ENCODE measurements at regions not wholly inside any gene's neighbourhood (a gene's known extent, or its start where the extent isn't known, plus 50 kb on each side); places are given as distances from the start of the nearest gene placed in this dataset.
"Not testable (repeated sequence)": the region's sequence is repeated elsewhere in the genome, so short reads cannot be mapped to it uniquely, and the experiment has no call there.

DNA sequence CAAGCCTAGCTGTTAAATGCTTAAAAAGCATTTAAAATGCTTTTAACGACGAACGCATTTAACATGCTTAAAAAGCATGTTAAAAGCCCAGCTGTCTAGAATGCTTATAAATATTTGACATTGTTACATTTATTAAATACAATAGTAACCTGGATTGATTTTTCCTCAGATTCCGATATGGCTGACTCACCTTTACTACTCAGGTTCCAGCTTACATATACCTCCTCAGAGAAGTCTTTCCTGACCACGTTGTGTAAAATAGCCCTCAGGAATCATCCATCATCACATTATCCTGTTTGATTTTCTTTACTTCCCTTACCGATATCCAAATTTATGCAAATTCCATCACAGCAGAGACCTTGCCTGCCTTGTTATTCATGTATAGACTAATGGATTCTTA, 51.4 kb downstream of the SLC41A2 start:
- no peak for ATAC-seq

DNA sequence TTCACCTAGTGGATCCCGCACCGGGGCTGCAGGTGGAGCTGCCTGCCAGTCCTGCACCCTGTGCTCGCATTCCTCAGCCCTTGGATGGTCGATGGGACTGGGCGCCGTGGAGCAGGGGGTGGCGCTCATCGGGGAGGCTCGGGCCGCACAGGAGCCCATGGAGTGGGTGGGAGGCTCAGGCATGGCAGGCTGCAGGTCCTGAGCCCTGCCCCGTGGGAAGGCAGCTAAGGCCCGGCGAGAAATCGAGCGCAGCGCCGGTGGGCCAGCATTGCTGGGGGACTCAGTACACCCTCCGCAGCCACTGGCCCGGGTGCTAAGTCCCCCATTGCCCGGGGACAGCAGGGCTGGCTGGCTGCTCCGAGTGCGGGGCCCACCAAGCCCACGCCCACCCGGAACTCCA, 52.6 kb downstream of the SLC41A2 start:
- ATAC-seq, result not testable (repeated sequence)

DNA sequence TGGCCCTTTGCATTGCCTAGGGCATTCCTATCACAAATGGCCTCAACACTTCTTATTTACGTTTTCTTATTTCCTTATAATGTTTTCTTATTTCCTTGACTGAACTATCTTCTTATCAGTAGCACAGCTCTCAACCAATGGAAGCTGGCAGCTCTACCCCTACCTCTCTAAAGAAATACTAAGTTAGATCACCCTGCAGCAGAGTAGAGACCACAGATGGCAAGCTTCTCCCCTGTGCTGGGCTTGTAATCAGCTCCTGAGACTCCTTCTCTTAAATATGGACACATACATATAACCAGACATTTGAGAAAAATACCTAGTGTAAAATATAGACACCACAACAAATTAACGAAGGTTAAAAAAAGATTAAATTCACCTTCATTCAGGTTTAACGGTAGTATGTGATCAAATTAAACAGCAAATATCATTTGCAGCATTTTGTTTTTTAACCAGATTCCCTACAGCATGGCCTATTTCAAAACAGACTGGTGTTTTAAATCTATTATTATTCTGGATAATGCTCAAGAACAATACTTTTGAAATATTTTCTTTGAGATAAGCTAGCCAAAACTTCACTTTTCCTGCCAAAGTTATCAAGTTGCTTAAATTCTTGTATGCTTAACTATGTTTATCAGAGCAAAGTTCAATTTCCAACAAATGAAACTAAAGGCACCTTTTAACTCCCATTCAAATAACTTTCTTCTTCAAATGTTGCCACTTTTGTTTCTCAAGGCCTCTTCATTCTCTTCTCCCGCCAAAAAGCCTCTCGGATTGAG, 54.3 kb downstream of the SLC41A2 start:
- no peak for ATAC-seq

DNA sequence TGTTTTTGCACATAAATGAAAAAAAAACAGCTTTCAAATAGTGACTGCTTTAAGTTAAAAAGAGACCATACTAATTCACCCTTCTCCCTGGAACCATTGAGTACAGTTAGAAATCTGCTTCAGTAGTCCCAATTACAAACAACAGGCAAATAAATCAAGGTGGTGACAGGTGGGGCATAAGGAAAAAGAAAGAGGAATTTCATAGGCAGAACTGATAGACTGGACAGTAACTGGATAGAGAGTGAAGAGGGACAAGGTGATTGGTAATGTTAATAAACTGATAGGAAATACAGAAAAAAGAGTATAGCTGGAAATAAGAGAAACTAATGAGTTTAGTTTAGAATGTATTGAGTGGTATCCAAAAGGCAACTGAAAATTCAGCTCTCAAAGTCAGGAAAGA, 56.0 kb downstream of the SLC41A2 start:
- ATAC-seq, result no peak

DNA sequence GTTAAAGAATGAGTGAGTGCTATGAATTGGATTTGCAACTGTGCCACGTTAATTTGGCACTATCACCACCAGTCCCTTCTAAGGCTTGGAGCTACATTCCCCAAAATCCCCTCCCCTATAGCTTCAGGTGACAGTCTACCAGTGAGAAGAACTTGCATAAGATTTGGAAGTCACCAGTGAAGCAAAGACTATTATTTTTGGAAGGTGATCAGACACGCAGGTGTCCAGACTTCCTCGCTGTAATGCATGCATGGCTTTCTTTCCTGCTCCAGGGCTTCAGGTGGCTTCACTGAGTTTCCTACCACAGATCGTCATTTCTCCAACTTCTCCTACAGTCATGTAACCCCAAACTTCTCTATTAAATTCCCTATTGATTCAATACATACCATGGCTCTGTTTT, 61.4 kb downstream of the SLC41A2 start:
- ATAC-seq, result no peak

DNA sequence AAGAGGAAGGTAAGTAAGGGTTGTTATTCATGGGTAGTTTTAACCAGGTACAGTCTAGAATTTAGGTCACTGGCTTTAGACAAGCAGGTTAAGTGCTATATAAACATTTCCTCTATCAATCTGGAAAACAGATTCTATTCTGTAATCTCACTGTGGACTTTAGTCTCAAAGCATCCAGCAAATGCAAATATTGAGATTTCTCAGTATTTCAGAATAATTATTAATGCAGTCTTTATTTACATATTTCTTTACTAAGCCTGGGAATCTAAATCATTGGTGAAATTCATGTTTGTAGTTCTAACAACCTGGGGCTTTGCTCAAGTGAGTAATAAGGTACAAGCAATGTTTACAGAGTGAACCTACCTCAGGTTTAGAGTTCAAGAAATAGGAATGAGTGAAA, 61.9 kb downstream of the SLC41A2 start:
- ATAC-seq, result no peak

DNA sequence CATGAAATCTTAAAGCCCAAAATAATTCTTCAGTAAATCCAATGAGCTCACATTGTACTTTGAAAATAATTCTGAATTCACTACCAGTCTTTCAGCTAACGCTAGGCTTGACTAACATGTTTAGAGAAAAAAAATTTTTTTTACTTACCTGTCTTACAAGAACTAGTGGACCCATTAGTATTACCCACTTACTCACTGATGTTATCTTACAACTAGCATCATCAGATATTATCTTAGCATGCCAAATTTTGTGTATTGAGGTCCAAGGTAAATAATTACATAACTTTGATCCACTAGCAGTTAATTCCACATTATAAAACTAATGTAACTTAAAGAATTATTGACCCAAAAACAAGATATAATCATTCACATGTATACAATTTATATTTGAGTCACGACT, 62.7 kb downstream of the SLC41A2 start:
- no peak for ATAC-seq

DNA sequence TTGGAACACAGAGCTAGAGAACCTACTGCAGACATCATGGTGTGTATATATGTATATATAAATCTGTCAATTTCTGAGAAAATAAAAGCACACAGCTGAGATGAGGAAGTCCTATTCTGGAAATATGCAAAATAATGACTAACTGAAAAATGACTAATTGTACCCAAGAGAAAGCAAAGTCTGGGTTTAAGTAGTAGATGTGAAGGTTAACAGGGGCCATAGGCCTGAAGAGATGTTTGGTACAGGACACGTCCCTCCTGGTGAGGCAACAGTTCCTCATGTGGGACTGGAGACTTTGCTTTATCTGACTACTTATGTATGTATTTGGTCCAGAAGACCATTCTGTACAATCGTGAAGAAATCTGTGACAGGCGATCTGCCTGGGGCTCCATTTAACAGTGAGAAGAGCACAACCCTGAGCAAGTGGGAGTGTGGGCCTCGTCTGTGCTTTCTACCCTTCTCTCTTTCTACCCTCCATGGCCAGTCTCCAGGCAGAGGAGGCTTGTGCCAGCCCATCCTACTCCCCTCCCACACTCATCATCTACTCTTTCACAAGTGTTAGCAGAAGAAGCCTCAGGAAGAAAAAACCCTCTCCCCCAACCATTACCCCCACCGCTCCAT, 67.5 kb downstream of the SLC41A2 start:
- peak; percentile 81 to 93 for ATAC-seq

DNA sequence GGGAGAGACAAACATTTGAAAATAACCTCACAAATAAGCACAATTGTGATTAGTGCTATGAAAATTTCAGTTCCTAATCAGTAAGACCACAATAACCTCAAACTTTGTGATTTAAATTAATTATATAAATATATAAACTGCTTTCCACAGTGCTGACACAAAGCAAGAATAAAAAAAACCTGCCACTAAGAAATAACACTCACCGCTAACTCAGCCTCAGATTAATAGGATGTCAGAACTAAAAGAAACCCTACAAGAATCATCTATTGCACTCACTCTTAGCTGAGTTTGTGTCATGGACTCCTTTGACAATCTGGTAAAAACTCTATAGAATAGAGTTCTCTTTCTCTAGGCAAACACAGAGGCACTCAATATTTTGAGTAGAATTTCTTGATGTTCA, 68.4 kb downstream of the SLC41A2 start:
- no peak for ATAC-seq

DNA sequence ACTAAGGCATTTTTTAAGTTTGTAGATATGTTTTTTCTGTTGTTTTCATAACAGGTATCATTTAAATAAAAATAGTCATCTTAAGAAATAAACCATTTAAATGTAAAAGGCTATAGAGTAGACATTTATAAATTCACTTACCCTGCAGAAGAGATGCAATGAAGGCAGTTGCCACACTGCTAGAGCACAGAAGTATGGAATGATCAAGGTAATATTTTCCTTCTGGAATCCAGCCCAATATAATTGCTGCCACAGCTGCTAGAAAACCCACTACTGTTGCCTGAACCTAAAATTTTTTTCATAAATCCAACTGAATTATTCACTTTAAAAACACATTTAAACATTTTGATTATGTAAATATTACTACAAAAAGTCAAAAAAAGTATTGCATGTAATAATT, 69.2 kb downstream of the SLC41A2 start:
- ATAC-seq, result no peak

DNA sequence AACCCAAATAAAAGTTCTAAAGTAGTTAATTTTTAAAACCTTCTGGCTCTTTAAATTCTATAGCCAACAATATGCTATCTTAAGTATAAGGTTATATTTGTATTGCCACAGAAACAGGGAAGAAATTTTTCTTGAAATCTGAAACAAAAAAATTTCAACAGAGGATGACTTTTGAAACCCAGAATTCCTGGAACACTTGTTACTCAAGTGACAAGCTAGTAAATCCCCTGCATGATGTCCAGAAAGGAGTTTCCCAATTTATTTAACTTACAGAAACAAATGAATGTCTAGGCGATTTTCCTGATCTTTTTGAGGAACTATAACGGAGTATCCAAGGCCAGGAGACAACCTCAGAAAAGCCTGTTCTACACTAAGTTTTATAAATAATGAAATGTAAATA, 69.6 kb downstream of the SLC41A2 start:
- ATAC-seq, result no peak

DNA sequence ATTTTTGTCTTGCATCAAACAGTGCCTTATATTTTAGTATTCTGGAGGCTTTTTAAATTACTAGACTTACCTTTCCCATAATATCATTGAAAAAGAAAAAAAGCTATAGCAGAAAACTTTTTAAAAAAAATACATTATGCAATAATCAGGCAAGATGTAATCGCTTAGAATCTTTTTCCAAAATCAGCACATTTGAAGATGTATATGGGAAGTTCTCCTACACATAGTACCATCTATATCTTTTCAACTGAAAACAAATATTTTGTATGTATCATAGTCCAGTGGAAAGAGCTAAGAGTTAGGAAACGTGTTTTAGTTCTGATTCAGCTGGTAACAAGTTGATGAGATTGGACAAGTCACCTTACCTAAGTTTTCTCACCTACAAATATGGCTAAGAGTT, 70.6 kb downstream of the SLC41A2 start:
- ATAC-seq, result no peak

DNA sequence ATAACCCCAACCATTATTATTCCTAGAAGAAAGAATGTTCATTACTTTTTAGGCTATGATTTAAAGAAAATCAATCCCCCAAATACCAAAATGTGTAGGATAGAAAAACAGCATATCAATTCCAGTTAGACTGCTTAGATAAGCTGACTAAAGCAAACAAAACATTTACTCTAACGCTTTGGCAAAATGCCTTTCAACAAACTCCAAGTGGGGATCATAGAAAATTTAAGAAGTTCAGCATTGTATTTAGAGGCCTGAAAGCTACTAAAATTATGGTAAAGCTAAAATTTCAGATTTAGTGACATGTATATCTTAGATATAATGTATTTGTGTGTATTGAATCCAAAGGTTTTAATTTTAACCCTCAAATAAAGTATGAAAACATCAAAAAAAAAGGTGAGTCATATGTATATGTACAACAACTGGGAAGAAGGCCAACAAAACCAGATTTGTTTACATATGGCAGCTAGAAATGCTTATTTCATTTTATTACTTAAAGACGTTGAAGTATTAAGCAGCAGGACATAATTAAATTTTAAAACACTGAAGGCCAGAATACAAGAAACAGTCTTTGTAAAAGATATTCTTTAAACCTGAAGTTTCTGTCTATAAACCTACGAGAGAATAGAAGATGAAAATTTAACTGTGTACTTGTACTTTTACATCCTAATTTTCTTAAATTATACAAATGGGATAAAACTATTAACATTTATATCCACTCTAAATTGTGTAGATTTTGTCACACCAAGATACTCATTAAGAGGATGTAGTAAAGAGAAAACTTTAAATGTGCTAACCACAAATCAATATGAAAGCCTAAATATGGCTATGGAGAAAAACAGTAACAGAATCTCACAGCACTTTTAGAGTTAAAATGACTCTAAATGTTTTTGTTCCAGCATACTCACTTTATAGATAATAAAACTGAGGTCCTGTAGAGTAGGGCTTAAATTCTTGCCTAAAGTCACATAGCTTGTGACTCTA, 71.4 kb downstream of the SLC41A2 start:
- ATAC-seq, result no peak

DNA sequence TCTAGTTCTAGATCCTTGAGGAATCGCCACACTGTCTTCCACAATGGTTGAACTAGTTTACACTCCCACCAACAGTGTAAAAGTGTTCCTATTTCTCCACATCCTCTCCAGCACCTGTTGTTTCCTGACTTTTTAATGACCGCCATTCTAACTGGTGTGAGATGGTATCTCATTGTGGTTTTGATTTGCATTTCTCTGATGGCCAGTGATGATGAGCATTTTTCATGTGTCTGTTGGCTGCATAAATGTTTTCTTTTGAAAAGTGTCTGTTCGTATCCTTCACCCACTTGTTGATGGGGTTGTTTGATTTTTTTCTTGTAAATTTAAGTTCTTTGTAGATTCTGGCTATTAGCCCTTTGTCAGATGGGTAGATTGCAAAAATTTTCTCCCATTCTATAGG, 79.2 kb downstream of the SLC41A2 start:
- not testable (repeated sequence) for ATAC-seq

DNA sequence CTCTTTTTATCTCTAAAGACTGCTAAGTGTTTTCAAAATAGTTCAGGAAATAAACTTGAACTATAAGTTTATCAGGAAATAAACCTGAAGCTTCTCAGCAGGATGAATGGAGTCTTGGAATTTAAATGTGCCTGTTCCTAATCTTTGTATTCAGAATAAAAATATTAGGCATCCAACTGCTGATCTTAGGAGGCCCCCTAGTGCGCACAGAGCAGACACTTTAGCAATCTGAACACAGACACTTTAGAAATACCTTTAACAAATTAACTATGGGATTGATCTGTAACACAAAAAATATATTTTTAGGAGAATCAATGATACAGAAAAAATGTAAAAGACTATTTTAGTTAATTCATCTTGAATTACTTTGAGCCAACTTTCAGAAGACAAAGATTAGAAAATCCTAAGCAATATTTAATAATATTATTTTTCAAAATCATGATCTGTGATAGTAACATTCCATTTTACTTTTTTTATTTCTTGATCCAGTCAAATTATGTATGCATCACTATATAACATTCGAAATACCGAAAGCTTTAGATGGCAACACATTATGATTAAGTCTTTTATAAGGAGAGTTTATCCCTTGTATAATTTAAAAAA, 80.9 kb downstream of the SLC41A2 start:
- ATAC-seq, result peak in 1 of 2 donors; percentile 59

DNA sequence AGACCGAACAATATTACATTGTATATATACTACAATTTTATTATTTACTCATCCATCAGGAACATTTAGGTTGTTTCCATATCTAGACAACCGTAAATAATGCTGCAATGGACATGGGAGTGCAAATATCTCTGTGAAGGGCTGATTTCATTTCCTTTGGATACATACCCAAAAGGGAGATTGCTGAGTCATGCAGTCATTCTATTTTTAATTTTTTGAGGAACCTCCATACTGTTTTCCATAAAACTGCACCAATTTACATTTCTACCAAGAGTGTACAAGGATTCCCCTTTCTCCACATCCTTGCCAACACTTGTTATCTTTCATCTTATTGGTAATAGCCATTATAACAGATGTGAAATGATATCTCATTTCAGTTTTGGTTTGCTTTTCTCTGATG, 84.7 kb downstream of the SLC41A2 start:
- no peak for ATAC-seq

DNA sequence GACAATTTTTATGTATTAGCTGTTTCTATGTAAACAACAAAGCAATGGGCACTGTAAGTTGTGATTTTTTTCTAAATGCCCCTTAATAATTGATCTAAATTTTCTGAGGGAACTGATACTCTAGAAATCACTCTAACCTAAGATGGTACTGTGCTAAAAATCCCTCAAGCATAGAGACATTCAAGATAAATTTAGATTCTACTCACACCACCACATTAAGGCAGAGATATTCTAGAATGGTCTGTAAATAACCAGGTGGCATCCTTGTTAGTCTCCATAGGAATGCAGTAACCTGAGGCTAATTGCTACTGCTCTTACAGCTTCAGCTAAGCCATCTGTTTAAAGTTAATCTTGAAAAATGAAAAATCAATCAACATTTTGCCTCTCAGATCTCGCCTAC, 87.3 kb downstream of the SLC41A2 start:
- ATAC-seq, result no peak

DNA sequence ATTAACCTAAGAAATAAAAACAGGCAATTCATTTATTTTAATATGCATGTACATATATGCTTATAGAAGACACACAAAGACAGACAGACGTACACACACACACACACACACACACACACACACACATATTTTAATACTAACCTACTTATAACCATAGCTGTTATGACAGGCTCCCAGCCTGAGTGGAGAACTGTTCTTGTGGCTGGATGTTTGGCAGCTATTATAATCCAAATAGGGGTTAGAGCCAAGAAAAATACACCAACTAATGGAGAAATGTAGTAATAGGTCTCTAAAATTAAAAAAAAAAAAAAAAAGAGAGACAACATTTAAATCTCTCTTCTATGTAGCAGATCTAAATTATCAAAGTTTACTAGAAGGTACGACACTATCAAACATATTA, 91.8 kb downstream of the SLC41A2 start:
- no peak for ATAC-seq

DNA sequence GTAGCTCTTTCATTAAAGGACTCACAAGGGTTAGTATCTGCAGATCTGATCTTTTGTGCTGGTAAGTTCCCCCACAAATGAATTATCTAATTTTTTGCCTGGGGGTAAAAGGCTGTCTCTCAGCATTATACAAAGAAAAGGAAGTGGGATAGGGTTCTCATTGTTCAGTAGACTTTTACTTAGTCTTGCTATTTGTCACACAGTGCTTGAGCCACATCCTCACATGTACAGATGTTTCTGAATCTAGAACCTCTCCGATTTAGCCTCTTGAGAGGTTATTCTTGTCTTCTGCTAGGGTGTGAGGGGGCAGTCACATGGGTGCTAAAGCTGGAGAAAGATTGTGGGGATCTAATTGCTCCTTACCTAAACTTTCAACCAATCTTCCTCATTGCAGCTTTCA, 93.0 kb downstream of the SLC41A2 start:
- ATAC-seq, result no peak

DNA sequence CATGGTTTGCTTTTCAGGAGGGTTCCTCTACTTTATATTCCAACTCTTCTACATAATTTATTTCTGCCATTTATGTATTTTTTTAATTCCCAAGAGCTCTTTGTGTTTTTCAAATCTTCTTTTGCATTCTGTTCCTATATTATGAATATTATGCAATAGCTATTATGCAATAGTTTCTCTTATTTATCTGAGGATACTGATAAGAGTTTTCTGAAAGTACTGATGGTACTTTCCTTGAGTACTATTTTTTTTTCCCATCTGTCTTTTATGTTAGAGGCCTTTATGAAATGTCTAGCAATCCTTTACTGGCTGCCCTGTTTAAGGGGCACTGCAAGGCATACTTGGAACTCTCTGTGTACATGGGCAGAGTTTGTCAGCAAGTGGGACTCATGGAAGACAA, 93.4 kb downstream of the SLC41A2 start:
- ATAC-seq, result no peak

DNA sequence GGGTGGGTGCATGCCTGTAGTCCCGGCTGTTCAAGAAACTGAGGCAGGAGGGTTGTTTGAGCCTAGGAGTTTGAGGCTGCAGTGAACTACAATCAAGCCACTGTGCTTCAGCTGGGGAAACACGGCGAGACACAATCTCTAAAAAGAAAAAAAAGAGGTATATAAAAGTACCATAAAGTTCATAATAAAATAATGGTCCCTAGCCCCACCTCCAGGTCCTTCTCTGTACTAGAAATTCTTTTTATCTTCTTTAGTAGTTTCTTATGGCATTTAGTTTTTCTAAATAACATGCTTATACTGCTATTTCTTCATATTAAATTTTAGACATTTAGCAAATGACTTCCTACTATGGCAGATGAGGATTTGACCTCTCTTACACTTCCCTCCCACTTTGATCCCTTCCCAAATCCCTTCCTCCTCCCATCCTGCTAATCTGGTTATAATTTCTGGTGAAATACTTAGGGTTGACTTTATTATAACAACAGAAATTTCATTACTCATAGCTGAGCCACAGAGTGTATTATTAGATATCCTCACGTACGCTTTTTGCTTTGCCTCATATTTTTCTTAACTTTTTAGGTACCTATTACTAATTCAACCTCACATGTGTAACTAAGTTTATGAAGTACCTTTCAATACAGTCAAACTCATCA, 94.7 kb downstream of the SLC41A2 start:
- ATAC-seq, result no peak
